SK-N-SH treated with all-trans-retinoic acid at 6 μM for 48 hours (cell line): ENCODE measurements at regions not wholly inside any gene's neighbourhood (a gene's known extent, or its start where the extent isn't known, plus 50 kb on each side); places are given as distances from the start of the nearest gene placed in this dataset.

ENCODE experiments used
- ATAC-seq: fragments of 200-7000 bp; cut with Tn5 transposase; 3 replicates; pipeline ENCODE4 v1.9.1; 2020; ENCODE audit warnings: mild to moderate bottlenecking, moderate library complexity
- ARNTL ChIP-seq: fragments of 450-650 bp; formaldehyde crosslinking; IDR thresholded peaks from 2 replicates; pipeline ENCODE4 v1.5.0; 2020; ENCODE audit warnings: low read depth, mild to moderate bottlenecking, moderate library complexity, borderline replicate concordance
- BACH2 ChIP-seq: fragments of 250-450 bp; sonication (Bioruptor Pico); IDR thresholded peaks from 2 replicates; pipeline ENCODE4 v1.9.0; 2021; ENCODE audit warnings: mild to moderate bottlenecking, borderline replicate concordance
- CSDC2 ChIP-seq: fragments of 250-450 bp; sonication (Bioruptor Pico); IDR thresholded peaks from 2 replicates; pipeline ENCODE4 v1.5.0; 2020; ENCODE audit warnings: mild to moderate bottlenecking, moderate library complexity
- CSRNP3 ChIP-seq: fragments of 250-450 bp; sonication (Bioruptor Pico); IDR thresholded peaks from 2 replicates; pipeline ENCODE4 v1.5.1; 2021; ENCODE audit warnings: mild to moderate bottlenecking, moderate library complexity
- ESRRG ChIP-seq: fragments of 250-450 bp; sonication (Bioruptor Pico); IDR thresholded peaks from 2 replicates; pipeline ENCODE4 v1.6.1; 2021; ENCODE audit warnings: mild to moderate bottlenecking
- GLIS3 ChIP-seq: fragments of 250-450 bp; sonication (Bioruptor Pico); IDR thresholded peaks from 2 replicates; pipeline ENCODE4 v1.5.0; 2020; ENCODE audit warnings: mild to moderate bottlenecking, moderate library complexity
- ISL1 ChIP-seq: fragments of 250-450 bp; sonication (Bioruptor Pico); IDR thresholded peaks from 2 replicates; pipeline ENCODE4 v2.1.2; 2022; ENCODE audit warnings: mild to moderate bottlenecking, moderate library complexity
- OSR1 ChIP-seq: fragments of 250-450 bp; sonication (Bioruptor Pico); IDR thresholded peaks from 2 replicates; pipeline ENCODE4 v1.8.0; 2022; ENCODE audit warnings: moderate library complexity, mild to moderate bottlenecking, inconsistent platforms
- PATZ1 ChIP-seq: fragments of 250-450 bp; sonication (Bioruptor Pico); IDR thresholded peaks from 2 replicates; pipeline ENCODE4 v1.8.0; 2020; ENCODE audit warnings: mild to moderate bottlenecking, moderate library complexity, borderline replicate concordance
- PPARA ChIP-seq: fragments of 250-450 bp; sonication (Bioruptor Pico); IDR thresholded peaks from 2 replicates; pipeline ENCODE4 v1.5.0; 2020; ENCODE audit warnings: mild to moderate bottlenecking, borderline replicate concordance
- RARB ChIP-seq: fragments of 250-450 bp; sonication (Bioruptor Pico); IDR thresholded peaks from 2 replicates; pipeline ENCODE4 v1.8.0; 2021; ENCODE audit warnings: mild to moderate bottlenecking, moderate library complexity
- SNAI2 ChIP-seq: fragments of 250-450 bp; sonication (Bioruptor Pico); IDR thresholded peaks from 2 replicates; pipeline ENCODE4 v1.5.0; 2020; ENCODE audit warnings: mild to moderate bottlenecking, moderate library complexity
- TCF4 ChIP-seq: fragments of 250-450 bp; sonication (Bioruptor Pico); IDR thresholded peaks from 2 replicates; pipeline ENCODE4 v1.8.0; 2021; ENCODE audit warnings: mild to moderate bottlenecking, moderate library complexity, borderline replicate concordance
- TOX ChIP-seq: fragments of 250-450 bp; sonication (Bioruptor Pico); IDR thresholded peaks from 2 replicates; pipeline ENCODE4 v1.8.0; 2021; ENCODE audit warnings: mild to moderate bottlenecking, moderate library complexity, borderline replicate concordance
- TSHZ2 ChIP-seq: fragments of 250-450 bp; sonication (Bioruptor Pico); IDR thresholded peaks from 2 replicates; pipeline ENCODE4 v1.5.0; 2020; ENCODE audit warnings: mild to moderate bottlenecking, moderate library complexity
- ZC3H10 ChIP-seq: fragments of 250-450 bp; sonication (Bioruptor Pico); IDR thresholded peaks from 2 replicates; pipeline ENCODE4 v1.5.1; 2021; ENCODE audit warnings: mild to moderate bottlenecking, moderate library complexity
- ZFP3 ChIP-seq: fragments of 250-450 bp; sonication (Bioruptor Pico); IDR thresholded peaks from 2 replicates; pipeline ENCODE4 v1.5.0; 2020; ENCODE audit warnings: mild to moderate bottlenecking, moderate library complexity
- ZNF565 ChIP-seq: fragments of 450-650 bp; formaldehyde crosslinking; conservative IDR thresholded peaks from 2 replicates; pipeline ENCODE4 v1.5.0; 2020; ENCODE audit warnings: low read depth, mild to moderate bottlenecking, moderate library complexity
- ZNF70 ChIP-seq: fragments of 450-650 bp; formaldehyde crosslinking; IDR thresholded peaks from 2 replicates; pipeline ENCODE4 v1.5.0; 2020; ENCODE audit warnings: mild to moderate bottlenecking, moderate library complexity
- ZNF8 ChIP-seq: fragments of 450-650 bp; formaldehyde crosslinking; IDR thresholded peaks from 2 replicates; pipeline ENCODE4 v1.5.0; 2020; ENCODE audit warnings: mild to moderate bottlenecking, moderate library complexity
- TF ChIP-seq, protein P1 (sequence below): fragments of 250-450 bp; sonication (Bioruptor Pico); IDR thresholded peaks from 2 replicates; pipeline ENCODE4 v1.5.1; 2020; ENCODE audit warnings: low read depth, mild to moderate bottlenecking, moderate library complexity
- TF ChIP-seq, protein P2 (sequence below): fragments of 250-450 bp; sonication (Bioruptor Pico); IDR thresholded peaks from 2 replicates; pipeline ENCODE4 v1.8.0; 2021; ENCODE audit warnings: low read depth, mild to moderate bottlenecking, moderate library complexity, borderline replicate concordance

- no peak for TF ChIP-seq TSHZ2
- no peak for TF ChIP-seq PATZ1 (CRISPR knock-in tag)
- no peak for TF ChIP-seq ARNTL (CRISPR knock-in tag)
- no peak for TF ChIP-seq TOX
- no peak for TF ChIP-seq ZNF70 (CRISPR knock-in tag)
- no peak for TF ChIP-seq CSRNP3 (CRISPR knock-in tag)
- TF ChIP-seq TCF4 (CRISPR knock-in tag), result no peak
- TF ChIP-seq, protein P1, sequence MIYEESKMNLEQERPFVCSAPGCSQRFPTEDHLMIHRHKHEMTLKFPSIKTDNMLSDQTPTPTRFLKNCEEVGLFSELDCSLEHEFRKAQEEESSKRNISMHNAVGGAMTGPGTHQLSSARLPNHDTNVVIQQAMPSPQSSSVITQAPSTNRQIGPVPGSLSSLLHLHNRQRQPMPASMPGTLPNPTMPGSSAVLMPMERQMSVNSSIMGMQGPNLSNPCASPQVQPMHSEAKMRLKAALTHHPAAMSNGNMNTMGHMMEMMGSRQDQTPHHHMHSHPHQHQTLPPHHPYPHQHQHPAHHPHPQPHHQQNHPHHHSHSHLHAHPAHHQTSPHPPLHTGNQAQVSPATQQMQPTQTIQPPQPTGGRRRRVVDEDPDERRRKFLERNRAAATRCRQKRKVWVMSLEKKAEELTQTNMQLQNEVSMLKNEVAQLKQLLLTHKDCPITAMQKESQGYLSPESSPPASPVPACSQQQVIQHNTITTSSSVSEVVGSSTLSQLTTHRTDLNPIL (CRISPR knock-in tag), result no peak
- no peak for TF ChIP-seq GLIS3
- TF ChIP-seq ESRRG, result no peak
- no peak for TF ChIP-seq BACH2 (CRISPR knock-in tag)
- no peak for TF ChIP-seq ZFP3
- no peak for TF ChIP-seq OSR1 (CRISPR knock-in tag)
- no peak for TF ChIP-seq CSDC2 (CRISPR knock-in tag)
- TF ChIP-seq, protein P2, sequence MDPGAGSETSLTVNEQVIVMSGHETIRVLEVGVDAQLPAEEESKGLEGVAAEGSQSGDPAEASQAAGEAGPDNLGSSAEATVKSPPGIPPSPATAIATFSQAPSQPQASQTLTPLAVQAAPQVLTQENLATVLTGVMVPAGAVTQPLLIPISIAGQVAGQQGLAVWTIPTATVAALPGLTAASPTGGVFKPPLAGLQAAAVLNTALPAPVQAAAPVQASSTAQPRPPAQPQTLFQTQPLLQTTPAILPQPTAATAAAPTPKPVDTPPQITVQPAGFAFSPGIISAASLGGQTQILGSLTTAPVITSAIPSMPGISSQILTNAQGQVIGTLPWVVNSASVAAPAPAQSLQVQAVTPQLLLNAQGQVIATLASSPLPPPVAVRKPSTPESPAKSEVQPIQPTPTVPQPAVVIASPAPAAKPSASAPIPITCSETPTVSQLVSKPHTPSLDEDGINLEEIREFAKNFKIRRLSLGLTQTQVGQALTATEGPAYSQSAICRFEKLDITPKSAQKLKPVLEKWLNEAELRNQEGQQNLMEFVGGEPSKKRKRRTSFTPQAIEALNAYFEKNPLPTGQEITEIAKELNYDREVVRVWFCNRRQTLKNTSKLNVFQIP (CRISPR knock-in tag), result no peak
- TF ChIP-seq ZNF565 (CRISPR knock-in tag), result no peak
- no peak for TF ChIP-seq ZNF8 (CRISPR knock-in tag)
- no peak for ATAC-seq
These were observed 395.3 kb downstream of the VGLL3 start for GRCh38 chr3:86595696-86596095.

GRCh38 chr3:86594838-86595237 is 396.1 kb downstream of the VGLL3 start:
- no peak for ATAC-seq
- TF ChIP-seq, protein P1 (CRISPR knock-in tag), result no peak
- no peak for TF ChIP-seq ZNF8 (CRISPR knock-in tag)
- TF ChIP-seq ZNF565 (CRISPR knock-in tag), result no peak
- no peak for TF ChIP-seq CSRNP3 (CRISPR knock-in tag)
- no peak for TF ChIP-seq TCF4 (CRISPR knock-in tag)
- TF ChIP-seq TSHZ2, result no peak
- no peak for TF ChIP-seq ISL1 (CRISPR knock-in tag)
- TF ChIP-seq TOX, result no peak
- TF ChIP-seq PPARA (CRISPR knock-in tag), result no peak
- no peak for TF ChIP-seq BACH2 (CRISPR knock-in tag)
- no peak for TF ChIP-seq OSR1 (CRISPR knock-in tag)
- no peak for TF ChIP-seq RARB (CRISPR knock-in tag)
- no peak for TF ChIP-seq PATZ1 (CRISPR knock-in tag)
- no peak for TF ChIP-seq GLIS3
- TF ChIP-seq ZFP3, result no peak
- TF ChIP-seq ZC3H10 (CRISPR knock-in tag), result no peak
- no peak for TF ChIP-seq CSDC2 (CRISPR knock-in tag)
- TF ChIP-seq SNAI2, result no peak
